Large intestine (tissue), 3 donors: ENCODE measurements at regions not wholly inside any gene's neighbourhood (a gene's known extent, or its start where the extent isn't known, plus 50 kb on each side); places are given as distances from the start of the nearest gene placed in this dataset.

ENCODE experiments used
- DNase-seq, 2 donors: peaks; one replicate each; pipeline versions ENCODE4 v3.0.0 to v3.0.0-alpha.2; 2013
- H3K27ac ChIP-seq: one replicate; pipeline ENCODE4 v1.5.1; 2013; ENCODE audit warnings: low read length
- H3K27me3 ChIP-seq: 2 replicates; pipeline ENCODE4 v1.6.1; 2013; ENCODE audit warnings: low read length; ENCODE audit not compliant: control insufficient read depth, insufficient read depth
- H3K36me3 ChIP-seq: 2 replicates; pipeline ENCODE4 v1.6.1; 2013; ENCODE audit warnings: low read length; ENCODE audit not compliant: control insufficient read depth, insufficient read depth
- H3K4me1 ChIP-seq: one replicate; pipeline ENCODE4 v1.6.1; 2013; ENCODE audit warnings: low read length; ENCODE audit not compliant: control insufficient read depth, insufficient read depth
- H3K4me3 ChIP-seq: one replicate; pipeline ENCODE4 v1.5.1; 2013; ENCODE audit warnings: low read length
- H3K9me3 ChIP-seq: one replicate; pipeline ENCODE4 v1.6.1; 2013; ENCODE audit warnings: mild to moderate bottlenecking, low read depth, low read length, moderate library complexity; ENCODE audit not compliant: control insufficient read depth
- whole genome bisulfite sequencing: methylation state at CpG from one replicate; pipeline ENCODE4 v1.1.5; 2013; ENCODE audit warnings: low lambda C conversion rate; ENCODE audit not compliant: insufficient coverage; 5-methylcytosine and 5-hydroxymethylcytosine counted together

DNA sequence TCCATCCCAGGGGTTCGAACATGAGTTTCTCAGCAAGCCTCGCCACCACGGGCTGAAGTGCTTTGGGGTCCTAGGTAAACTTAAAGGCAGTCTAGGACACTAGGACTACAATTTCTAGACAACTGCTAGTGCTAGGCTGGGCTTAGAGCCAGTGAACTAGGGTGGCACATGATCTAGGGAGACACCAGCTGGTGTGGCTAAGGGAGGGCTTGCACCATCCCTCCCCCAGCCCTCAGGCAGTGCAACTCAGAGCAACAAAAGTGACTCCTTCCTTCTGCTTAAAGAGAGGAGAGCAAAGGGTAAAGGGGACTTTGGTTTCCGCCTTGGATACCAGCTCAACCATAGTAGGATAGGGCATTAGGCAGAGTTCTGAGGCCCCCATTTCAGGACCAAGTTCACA lies 162.5 kb upstream of the AFF2 start:
- H3K36me3 ChIP-seq, result no peaks in the 10 kb centered on the region
- DNase-seq, result no peak
- no peak overlapping the region for H3K27ac ChIP-seq
- H3K9me3 ChIP-seq, result no peaks in the 10 kb centered on the region
- no peaks in the 10 kb centered on the region for H3K4me1 ChIP-seq
- H3K27me3 ChIP-seq, result no peaks in the 10 kb centered on the region
- H3K4me3 ChIP-seq, result no peak overlapping the region
- WGBS, result no CpG with 5 or more reads among the region's 4 CpGs

DNA sequence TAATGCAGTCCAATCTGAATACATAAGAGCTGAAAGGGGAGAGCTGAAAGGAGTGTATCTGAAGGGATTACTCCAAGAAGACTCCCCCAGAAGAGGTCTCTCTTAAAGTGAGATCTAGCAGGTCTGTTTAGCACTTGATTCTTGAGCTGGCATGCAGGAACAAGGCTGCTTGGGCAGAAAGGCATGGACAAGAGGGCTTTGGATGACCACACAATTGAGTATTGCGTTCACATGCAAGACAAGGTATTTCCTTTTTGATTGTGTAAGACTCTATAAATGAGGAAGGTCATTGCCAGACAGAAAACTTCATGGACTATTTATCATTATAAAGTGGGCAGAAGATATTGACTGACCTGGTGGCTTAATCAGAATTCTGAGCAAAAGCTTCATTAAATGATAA lies 145.5 kb upstream of the AFF2 start:
- Histone ChIP-seq H3K27ac (no peak overlapping the region), H3K9me3 (no peaks in the 10 kb centered on the region), H3K27me3 (no peaks in the 10 kb centered on the region), H3K36me3 (no peaks in the 10 kb centered on the region), H3K4me1 (no peaks in the 10 kb centered on the region), H3K4me3 (no peak overlapping the region)
- WGBS, result no CpG with 5 or more reads among the region's 1 CpG
- no peak for DNase-seq

GRCh38 chrX:148361641-148362040 lies 138.8 kb upstream of the AFF2 start:
- Histone ChIP-seq H3K4me1 (peaks cover 3% of the 10 kb centered on the region), H3K36me3 (no peaks in the 10 kb centered on the region), H3K27me3 (no peaks in the 10 kb centered on the region), H3K27ac (no peak overlapping the region), H3K9me3 (no peaks in the 10 kb centered on the region), H3K4me3 (no peak overlapping the region)
- DNase-seq, result no peak

DNA sequence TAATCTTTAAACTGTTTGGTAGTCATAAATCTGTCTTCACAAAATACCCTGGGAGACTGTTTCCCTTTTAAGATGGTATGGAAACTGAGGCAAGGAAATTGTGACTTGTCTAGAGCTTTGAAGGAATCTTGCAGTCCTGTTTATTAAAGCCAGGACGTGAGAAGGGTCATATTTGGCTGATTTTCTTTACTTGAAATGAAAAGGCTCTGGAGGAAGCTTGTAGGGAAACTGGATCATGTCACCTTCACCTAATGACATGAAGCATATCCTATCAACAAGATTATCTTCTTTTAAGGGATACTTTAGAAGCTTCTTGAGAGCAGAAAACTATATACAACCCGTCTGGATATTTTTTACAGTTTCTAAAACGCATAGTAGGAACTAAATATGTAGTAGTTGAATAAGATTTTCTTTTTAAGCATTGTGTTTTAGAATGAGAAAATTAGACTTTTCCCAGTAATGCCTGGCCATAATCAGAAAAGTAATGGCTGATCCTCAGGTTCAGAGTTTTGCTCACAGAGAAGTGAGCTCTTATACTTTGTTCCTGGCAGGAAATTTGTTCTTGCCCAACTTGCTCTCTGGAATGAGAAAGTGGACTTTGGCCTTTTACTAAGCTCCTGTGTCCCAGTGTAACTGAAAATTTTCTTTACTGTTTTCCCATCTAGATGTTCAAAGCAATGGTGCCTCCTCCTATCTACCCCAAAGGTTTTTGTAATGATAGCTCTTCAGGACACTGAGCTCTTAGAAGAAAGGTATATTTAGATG lies 136.8 kb upstream of the AFF2 start:
- WGBS, result 100% methylated on average over 1 of the region's 3 CpGs
- Histone ChIP-seq H3K36me3 (no peaks in the 10 kb centered on the region), H3K27me3 (no peaks in the 10 kb centered on the region), H3K9me3 (no peaks in the 10 kb centered on the region), H3K27ac (peak overlapping the region; percentile 46), H3K4me1 (peaks cover 3% of the 10 kb centered on the region), H3K4me3 (no peak overlapping the region)
- peak; percentile 42 to 70 for DNase-seq

DNA sequence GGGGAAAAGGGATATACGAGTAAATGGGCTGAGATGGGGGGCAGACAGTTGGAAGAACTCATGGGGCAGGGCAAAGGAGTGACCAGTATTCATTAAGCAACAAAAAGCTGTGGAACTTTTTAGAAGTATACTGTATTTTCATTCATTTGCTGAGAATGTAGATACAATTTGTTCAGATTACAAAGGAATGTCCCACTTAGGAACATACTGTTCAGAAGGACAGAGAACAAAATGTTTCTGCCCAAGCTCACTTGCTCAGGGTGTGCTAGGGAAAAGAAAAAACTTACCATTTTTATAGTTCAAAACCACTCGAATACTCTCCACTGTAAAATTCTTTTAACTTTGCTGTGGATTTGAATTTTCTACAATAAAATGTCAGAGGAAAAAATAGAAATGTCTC lies 135.2 kb upstream of the AFF2 start:
- Histone ChIP-seq H3K27ac (no peak overlapping the region), H3K4me3 (no peak overlapping the region), H3K36me3 (no peaks in the 10 kb centered on the region), H3K4me1 (peaks cover 3% of the 10 kb centered on the region), H3K27me3 (no peaks in the 10 kb centered on the region), H3K9me3 (no peaks in the 10 kb centered on the region)
- no peak for DNase-seq
- no CpG with 5 or more reads among the region's 2 CpGs for whole genome bisulfite sequencing

DNA sequence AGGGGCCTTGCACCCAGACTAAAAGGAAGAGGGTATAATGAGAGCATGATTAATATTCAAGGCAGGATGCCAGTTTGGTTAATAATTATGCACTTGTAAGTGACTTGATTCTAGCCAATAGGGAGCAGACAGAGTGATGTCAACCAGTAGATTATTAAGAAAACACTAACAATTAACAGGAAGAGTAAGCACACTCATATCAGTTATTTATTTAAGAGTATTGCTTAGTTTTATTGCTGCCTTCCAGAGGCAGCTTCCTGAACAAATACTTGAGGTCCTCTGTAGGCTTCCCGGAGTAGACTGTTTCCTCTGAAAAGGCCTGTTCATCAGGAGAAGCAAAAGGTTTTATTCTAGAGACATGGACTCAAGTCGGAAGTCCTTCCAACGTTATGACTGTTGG lies 129.1 kb upstream of the AFF2 start:
- Histone ChIP-seq H3K4me3 (no peak overlapping the region), H3K27ac (peak overlapping the region; percentile 47), H3K4me1 (no peaks in the 10 kb centered on the region), H3K27me3 (no peaks in the 10 kb centered on the region), H3K36me3 (no peaks in the 10 kb centered on the region), H3K9me3 (no peaks in the 10 kb centered on the region)
- DNase-seq, result peak in 1 of 2 donors; percentile 64
- WGBS, result no CpG with 5 or more reads among the region's 3 CpGs

DNA sequence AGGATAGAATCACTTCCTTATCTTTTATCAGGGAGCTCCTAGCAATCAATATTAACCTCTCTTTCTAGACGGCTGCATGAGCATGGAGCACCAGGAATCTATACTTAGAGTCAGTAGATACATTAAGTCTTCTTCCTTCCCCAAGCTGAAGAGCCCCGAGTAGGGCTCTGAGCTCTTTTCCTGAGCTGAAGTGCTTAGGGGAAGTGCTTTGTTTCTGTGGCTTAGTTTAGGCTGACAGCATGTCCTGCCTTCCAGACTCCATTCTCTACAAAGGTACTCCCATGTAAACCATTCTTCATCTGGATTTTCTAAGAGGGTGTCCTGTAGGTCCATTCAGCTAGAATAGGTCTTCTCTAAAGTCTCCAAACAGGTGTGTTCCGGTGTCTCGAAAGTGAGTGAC lies 127.5 kb upstream of the AFF2 start:
- no peak overlapping the region for H3K27ac ChIP-seq
- no peaks in the 10 kb centered on the region for H3K9me3 ChIP-seq
- H3K4me1 ChIP-seq, result no peaks in the 10 kb centered on the region
- no CpG with 5 or more reads among the region's 4 CpGs for WGBS
- H3K36me3 ChIP-seq, result no peaks in the 10 kb centered on the region
- H3K4me3 ChIP-seq, result no peak overlapping the region
- H3K27me3 ChIP-seq, result no peaks in the 10 kb centered on the region
- no peak for DNase-seq

DNA sequence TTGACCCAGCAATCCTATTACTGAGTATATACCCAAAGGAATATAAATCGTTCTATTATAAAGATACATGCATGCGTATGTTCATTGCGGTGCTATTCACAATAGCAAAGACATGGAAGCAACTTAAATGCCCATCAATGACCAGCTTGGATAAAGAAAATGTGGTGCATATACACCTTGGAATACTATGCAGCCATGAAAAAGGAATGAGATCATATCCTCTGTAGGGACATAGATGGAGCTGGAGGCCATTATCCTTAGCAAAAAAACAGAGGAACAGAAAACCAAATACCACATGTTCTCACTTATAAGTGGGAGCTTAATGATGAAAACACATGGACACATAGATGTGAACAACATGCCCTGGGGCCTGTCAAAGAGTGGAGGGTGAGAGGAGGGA lies 124.1 kb upstream of the AFF2 start:
- no peaks in the 10 kb centered on the region for H3K9me3 ChIP-seq
- no peaks in the 10 kb centered on the region for H3K27me3 ChIP-seq
- H3K27ac ChIP-seq, result no peak overlapping the region
- no peaks in the 10 kb centered on the region for H3K36me3 ChIP-seq
- H3K4me1 ChIP-seq, result no peaks in the 10 kb centered on the region
- WGBS, result no CpG with 5 or more reads among the region's 3 CpGs
- no peak overlapping the region for H3K4me3 ChIP-seq
- DNase-seq, result no peak

- WGBS, result no CpG with 5 or more reads among the region's 3 CpGs
- Histone ChIP-seq H3K9me3 (no peaks in the 10 kb centered on the region), H3K27me3 (no peaks in the 10 kb centered on the region), H3K36me3 (no peaks in the 10 kb centered on the region), H3K4me1 (no peaks in the 10 kb centered on the region), H3K27ac (no peak overlapping the region), H3K4me3 (no peak overlapping the region)
- no peak for DNase-seq
These were observed 120.3 kb upstream of the AFF2 start for GRCh38 chrX:148380107-148380506.

DNA sequence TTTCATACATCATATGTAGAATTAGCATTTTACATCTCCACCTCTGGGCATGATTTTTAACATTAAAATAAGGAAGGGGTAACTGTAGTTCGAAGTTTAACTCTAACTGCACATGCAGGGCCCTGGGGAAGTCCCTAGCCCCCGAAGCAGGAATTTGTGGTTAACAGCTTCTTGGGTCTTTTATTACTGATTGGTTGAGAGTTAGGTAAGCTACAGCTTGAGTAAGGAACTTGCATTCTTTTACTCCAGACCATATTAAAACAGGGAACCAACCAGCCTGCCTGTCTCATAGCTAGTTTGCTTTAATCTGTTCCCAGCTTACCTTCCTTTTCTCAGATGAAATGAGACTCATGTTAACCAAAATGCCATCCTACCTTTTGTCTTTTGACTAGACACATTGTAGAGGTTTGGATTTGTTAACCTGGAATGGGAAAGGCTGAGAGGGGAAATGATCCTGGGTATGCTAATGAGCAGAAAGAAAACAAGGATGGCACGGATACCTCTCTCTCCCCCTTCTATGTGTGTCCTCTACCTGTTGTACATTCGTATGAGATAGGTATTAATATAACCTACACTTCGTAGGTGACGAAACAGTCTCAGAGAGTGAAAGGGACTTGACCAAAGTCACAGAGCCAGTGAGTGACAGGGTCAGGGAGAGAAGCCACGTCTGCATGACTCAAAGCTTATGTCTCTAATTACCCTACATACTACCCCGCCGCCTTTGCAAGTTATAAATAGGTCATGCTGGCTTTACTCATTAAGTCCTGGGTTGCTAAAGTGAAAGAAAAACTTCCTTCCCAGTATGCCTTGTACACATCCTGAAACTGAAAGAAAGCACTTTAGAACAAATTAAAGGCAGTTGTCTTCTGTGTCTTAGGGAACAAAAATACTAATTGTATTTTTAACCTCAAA lies 119.5 kb upstream of the AFF2 start:
- Histone ChIP-seq H3K4me1 (no peaks in the 10 kb centered on the region), H3K4me3 (no peak overlapping the region), H3K36me3 (no peaks in the 10 kb centered on the region), H3K9me3 (no peaks in the 10 kb centered on the region), H3K27ac (peak overlapping the region; percentile 56), H3K27me3 (no peaks in the 10 kb centered on the region)
- no CpG with 5 or more reads among the region's 9 CpGs for WGBS
- DNase-seq, result peak; percentile 49 to 73
